GM12878 (cell line): ENCODE measurements at regions not wholly inside any gene's neighbourhood (a gene's known extent, or its start where the extent isn't known, plus 50 kb on each side); places are given as distances from the start of the nearest gene placed in this dataset.

Experiments
- BACH1 ChIP-seq: fragments of 450-650 bp; IDR thresholded peaks from 2 replicates; pipeline ENCODE4 v1.6.1; 2017; ENCODE audit warnings: mild to moderate bottlenecking, borderline replicate concordance
- HCFC1 ChIP-seq: fragments of 150-350 bp; IDR thresholded peaks from 2 replicates; pipeline ENCODE4 v1.6.1; 2014; ENCODE audit warnings: low read length
- HDAC2 ChIP-seq: fragments of 200-600 bp; sonication (generic); IDR thresholded peaks from 2 replicates; pipeline ENCODE4 v1.6.1; 2017
- IRF4 ChIP-seq: IDR thresholded peaks from 2 replicates; pipeline ENCODE4 v1.6.1; 2011; ENCODE audit warnings: low read depth, low read length
- RAD21 ChIP-seq: IDR thresholded peaks from 2 replicates; pipeline ENCODE4 v1.6.1; 2011; ENCODE audit warnings: mild to moderate bottlenecking, low read depth, low read length, moderate library complexity; ENCODE audit not compliant: insufficient read depth
- SMAD1 ChIP-seq: fragments of 450-650 bp; IDR thresholded peaks from 2 replicates; pipeline ENCODE4 v1.6.1; 2018; ENCODE audit warnings: mild to moderate bottlenecking, low read depth; ENCODE audit not compliant: partially characterized antibody
- SMC3 ChIP-seq: IDR thresholded peaks from 2 replicates; pipeline ENCODE4 v1.6.1; 2011; ENCODE audit warnings: low read length, improper control_type of control experiment, borderline replicate concordance
- TF ChIP-seq, protein P1 (sequence below): fragments of 450-650 bp; conservative IDR thresholded peaks from 2 replicates; pipeline ENCODE4 v1.6.1; 2017; ENCODE audit warnings: mild to moderate bottlenecking, moderate library complexity
- TF ChIP-seq, protein P2 (sequence below): IDR thresholded peaks from 2 replicates; pipeline ENCODE4 v1.6.1; 2012; ENCODE audit warnings: mild to moderate bottlenecking, low read depth, low read length
- TF ChIP-seq, protein P3 (sequence below): fragments of 450-650 bp; IDR thresholded peaks from 2 replicates; pipeline ENCODE4 v1.6.1; 2017; ENCODE audit warnings: mild to moderate bottlenecking, moderate library complexity
- TF ChIP-seq, protein P4 (sequence below): fragments of 450-650 bp; IDR thresholded peaks from 2 replicates; pipeline ENCODE4 v1.6.1; 2017; ENCODE audit warnings: mild to moderate bottlenecking, low read depth, inconsistent platforms; ENCODE audit not compliant: poor library complexity, severe bottlenecking

DNA sequence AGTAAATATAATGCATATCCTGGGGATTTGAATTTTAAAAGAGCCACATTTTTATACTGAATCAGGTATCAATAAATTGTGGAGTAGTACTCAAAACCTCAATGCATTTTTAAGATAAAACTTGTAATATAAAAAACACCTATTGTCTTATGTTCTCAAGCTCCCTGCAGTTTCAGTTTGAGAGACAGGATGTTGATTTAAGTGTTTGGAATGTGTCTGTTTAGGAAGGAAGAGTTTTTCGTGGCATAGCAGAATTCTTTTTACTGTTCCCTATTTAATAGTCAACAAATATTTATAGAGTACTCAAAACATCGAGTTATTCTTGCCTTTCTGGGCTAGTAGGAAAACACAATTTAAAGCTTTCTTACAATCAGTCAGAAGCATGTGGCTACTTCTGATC, 146.1 kb upstream of the BCHE start (continued):
- TF ChIP-seq, protein P1, sequence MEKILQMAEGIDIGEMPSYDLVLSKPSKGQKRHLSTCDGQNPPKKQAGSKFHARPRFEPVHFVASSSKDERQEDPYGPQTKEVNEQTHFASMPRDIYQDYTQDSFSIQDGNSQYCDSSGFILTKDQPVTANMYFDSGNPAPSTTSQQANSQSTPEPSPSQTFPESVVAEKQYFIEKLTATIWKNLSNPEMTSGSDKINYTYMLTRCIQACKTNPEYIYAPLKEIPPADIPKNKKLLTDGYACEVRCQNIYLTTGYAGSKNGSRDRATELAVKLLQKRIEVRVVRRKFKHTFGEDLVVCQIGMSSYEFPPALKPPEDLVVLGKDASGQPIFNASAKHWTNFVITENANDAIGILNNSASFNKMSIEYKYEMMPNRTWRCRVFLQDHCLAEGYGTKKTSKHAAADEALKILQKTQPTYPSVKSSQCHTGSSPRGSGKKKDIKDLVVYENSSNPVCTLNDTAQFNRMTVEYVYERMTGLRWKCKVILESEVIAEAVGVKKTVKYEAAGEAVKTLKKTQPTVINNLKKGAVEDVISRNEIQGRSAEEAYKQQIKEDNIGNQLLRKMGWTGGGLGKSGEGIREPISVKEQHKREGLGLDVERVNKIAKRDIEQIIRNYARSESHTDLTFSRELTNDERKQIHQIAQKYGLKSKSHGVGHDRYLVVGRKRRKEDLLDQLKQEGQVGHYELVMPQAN: no peak
- TF ChIP-seq SMC3 (no peak), HCFC1 (no peak), BACH1 (no peak), RAD21 (no peak), SMAD1 (no peak), HDAC2 (no peak), IRF4 (no peak)
- TF ChIP-seq, protein P2, sequence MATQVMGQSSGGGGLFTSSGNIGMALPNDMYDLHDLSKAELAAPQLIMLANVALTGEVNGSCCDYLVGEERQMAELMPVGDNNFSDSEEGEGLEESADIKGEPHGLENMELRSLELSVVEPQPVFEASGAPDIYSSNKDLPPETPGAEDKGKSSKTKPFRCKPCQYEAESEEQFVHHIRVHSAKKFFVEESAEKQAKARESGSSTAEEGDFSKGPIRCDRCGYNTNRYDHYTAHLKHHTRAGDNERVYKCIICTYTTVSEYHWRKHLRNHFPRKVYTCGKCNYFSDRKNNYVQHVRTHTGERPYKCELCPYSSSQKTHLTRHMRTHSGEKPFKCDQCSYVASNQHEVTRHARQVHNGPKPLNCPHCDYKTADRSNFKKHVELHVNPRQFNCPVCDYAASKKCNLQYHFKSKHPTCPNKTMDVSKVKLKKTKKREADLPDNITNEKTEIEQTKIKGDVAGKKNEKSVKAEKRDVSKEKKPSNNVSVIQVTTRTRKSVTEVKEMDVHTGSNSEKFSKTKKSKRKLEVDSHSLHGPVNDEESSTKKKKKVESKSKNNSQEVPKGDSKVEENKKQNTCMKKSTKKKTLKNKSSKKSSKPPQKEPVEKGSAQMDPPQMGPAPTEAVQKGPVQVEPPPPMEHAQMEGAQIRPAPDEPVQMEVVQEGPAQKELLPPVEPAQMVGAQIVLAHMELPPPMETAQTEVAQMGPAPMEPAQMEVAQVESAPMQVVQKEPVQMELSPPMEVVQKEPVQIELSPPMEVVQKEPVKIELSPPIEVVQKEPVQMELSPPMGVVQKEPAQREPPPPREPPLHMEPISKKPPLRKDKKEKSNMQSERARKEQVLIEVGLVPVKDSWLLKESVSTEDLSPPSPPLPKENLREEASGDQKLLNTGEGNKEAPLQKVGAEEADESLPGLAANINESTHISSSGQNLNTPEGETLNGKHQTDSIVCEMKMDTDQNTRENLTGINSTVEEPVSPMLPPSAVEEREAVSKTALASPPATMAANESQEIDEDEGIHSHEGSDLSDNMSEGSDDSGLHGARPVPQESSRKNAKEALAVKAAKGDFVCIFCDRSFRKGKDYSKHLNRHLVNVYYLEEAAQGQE: no peak
- TF ChIP-seq, protein P3, sequence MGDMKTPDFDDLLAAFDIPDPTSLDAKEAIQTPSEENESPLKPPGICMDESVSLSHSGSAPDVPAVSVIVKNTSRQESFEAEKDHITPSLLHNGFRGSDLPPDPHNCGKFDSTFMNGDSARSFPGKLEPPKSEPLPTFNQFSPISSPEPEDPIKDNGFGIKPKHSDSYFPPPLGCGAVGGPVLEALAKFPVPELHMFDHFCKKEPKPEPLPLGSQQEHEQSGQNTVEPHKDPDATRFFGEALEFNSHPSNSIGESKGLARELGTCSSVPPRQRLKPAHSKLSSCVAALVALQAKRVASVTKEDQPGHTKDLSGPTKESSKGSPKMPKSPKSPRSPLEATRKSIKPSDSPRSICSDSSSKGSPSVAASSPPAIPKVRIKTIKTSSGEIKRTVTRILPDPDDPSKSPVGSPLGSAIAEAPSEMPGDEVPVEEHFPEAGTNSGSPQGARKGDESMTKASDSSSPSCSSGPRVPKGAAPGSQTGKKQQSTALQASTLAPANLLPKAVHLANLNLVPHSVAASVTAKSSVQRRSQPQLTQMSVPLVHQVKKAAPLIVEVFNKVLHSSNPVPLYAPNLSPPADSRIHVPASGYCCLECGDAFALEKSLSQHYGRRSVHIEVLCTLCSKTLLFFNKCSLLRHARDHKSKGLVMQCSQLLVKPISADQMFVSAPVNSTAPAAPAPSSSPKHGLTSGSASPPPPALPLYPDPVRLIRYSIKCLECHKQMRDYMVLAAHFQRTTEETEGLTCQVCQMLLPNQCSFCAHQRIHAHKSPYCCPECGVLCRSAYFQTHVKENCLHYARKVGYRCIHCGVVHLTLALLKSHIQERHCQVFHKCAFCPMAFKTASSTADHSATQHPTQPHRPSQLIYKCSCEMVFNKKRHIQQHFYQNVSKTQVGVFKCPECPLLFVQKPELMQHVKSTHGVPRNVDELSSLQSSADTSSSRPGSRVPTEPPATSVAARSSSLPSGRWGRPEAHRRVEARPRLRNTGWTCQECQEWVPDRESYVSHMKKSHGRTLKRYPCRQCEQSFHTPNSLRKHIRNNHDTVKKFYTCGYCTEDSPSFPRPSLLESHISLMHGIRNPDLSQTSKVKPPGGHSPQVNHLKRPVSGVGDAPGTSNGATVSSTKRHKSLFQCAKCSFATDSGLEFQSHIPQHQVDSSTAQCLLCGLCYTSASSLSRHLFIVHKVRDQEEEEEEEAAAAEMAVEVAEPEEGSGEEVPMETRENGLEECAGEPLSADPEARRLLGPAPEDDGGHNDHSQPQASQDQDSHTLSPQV: no peak
- TF ChIP-seq, protein P4, sequence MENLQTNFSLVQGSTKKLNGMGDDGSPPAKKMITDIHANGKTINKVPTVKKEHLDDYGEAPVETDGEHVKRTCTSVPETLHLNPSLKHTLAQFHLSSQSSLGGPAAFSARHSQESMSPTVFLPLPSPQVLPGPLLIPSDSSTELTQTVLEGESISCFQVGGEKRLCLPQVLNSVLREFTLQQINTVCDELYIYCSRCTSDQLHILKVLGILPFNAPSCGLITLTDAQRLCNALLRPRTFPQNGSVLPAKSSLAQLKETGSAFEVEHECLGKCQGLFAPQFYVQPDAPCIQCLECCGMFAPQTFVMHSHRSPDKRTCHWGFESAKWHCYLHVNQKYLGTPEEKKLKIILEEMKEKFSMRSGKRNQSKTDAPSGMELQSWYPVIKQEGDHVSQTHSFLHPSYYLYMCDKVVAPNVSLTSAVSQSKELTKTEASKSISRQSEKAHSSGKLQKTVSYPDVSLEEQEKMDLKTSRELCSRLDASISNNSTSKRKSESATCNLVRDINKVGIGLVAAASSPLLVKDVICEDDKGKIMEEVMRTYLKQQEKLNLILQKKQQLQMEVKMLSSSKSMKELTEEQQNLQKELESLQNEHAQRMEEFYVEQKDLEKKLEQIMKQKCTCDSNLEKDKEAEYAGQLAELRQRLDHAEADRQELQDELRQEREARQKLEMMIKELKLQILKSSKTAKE: no peak
